DND-41 (cell line): ENCODE measurements at regions not wholly inside any gene's neighbourhood (a gene's known extent, or its start where the extent isn't known, plus 50 kb on each side); places are given as distances from the start of the nearest gene placed in this dataset.

ENCODE experiments used
- ATAC-seq: fragments of 200-7000 bp; cut with Tn5 transposase; 3 replicates; pipeline ENCODE4 v1.9.1; 2021; ENCODE audit warnings: low read depth; ENCODE audit not compliant: insufficient read depth
- DNase-seq: peaks from one replicate; pipeline ENCODE4 v3.0.0-alpha.2; 2020
- H2AFZ ChIP-seq: 2 replicates; pipeline ENCODE4 v1.6.0; 2012; ENCODE audit warnings: low read depth, low read length
- H3K27ac ChIP-seq: 2 replicates; pipeline ENCODE4 v1.5.1; 2012; ENCODE audit warnings: low read length, inconsistent platforms
- H3K27me3 ChIP-seq: fragments of 200-600 bp; sonication (generic); 2 replicates; pipeline ENCODE4 v1.6.0; 2012; ENCODE audit warnings: low read length, mild to moderate bottlenecking, inconsistent platforms; ENCODE audit not compliant: insufficient read depth, poor library complexity
- H3K36me3 ChIP-seq: 2 replicates; pipeline ENCODE4 v1.5.1; 2012; ENCODE audit warnings: low read length, inconsistent platforms; ENCODE audit not compliant: insufficient read depth
- H3K4me1 ChIP-seq: 2 replicates; pipeline ENCODE4 v1.5.1; 2012; ENCODE audit warnings: mild to moderate bottlenecking, low read length; ENCODE audit not compliant: insufficient read depth
- H3K4me2 ChIP-seq: 2 replicates; pipeline ENCODE4 v1.6.0; 2012; ENCODE audit warnings: mild to moderate bottlenecking, moderate library complexity, low read length, inconsistent platforms; ENCODE audit not compliant: insufficient read depth
- H3K4me3 ChIP-seq, 2 experiments: fragments of 200-600 bp in 1 of 2; shearing (Covaris generic) in 1 of 2; 2 replicates each; pipeline ENCODE4 v1.5.1; 2012 to 2016; ENCODE audit warnings: inconsistent platforms in 2 of 2, low read length in 2 of 2, mild to moderate bottlenecking in 2 of 2, low read depth in 1 of 2, moderate library complexity in 1 of 2
- H3K79me2 ChIP-seq: 2 replicates; pipeline ENCODE4 v1.6.0; 2012; ENCODE audit warnings: low read length, inconsistent platforms; ENCODE audit not compliant: insufficient read depth
- H3K9ac ChIP-seq: 2 replicates; pipeline ENCODE4 v1.6.0; 2012; ENCODE audit warnings: low read depth, mild to moderate bottlenecking, inconsistent platforms, low read length, moderate library complexity
- H3K9me3 ChIP-seq: 2 replicates; pipeline ENCODE4 v1.5.1; 2012; ENCODE audit warnings: low read length, moderate library complexity, mild to moderate bottlenecking, inconsistent platforms; ENCODE audit not compliant: insufficient read depth, severe bottlenecking
- H4K20me1 ChIP-seq: 2 replicates; pipeline ENCODE4 v1.6.0; 2012; ENCODE audit warnings: low read length; ENCODE audit not compliant: insufficient read depth
- EZH2 ChIP-seq: IDR thresholded peaks from 3 replicates; pipeline ENCODE4 v1.6.1; 2012; ENCODE audit warnings: borderline replicate concordance, low read depth, mild to moderate bottlenecking, moderate library complexity, low read length, inconsistent platforms; ENCODE audit not compliant: severe bottlenecking
- TF ChIP-seq, protein P1 (sequence below): IDR thresholded peaks from 2 replicates; pipeline ENCODE4 v1.5.1; 2012; ENCODE audit warnings: borderline replicate concordance, low read length, moderate library complexity, mild to moderate bottlenecking; ENCODE audit not compliant: poor library complexity, severe bottlenecking; ENCODE audit errors: extremely low read depth

DNA sequence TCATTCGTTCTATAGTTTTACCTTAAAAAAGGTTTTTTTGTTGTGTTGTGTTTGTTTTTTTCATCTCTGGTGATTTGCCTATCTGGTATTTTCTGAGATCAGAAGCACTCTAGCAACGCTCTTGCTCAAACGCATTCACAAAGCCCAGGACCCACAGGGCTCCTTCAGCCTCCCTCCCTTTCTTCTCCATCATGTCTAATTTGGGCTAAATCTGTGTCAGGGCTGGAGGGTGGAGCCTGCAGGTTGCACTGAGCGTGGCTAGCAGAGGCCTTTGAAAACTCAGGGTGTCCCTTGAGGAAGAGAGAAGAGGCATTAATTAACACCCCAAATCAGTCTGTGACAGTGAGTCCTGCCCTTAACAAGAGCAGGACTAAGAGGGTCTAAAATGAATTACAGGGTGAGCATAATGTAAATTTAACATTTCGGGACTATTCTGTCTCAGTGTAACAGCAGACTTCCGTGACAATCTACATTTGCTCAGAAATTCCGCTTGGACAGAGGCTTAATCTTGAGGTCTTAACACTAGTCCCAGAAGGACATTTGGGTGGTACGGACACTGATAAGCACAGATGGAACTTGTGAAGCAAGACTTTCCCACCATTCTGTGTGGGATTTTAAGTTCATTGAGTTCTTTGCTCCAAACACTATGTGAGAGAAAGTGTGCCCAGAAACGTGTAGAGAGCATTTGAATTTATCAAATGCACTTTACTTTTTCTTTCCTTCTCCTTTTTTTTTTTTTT is 174.4 kb upstream of the APCDD1 start:
- Histone ChIP-seq H3K4me3 (no peak overlapping the region), H2AFZ (no peak overlapping the region), H3K36me3 (no peaks in the 10 kb centered on the region), H3K4me1 (peaks cover 4% of the 10 kb centered on the region; the same call in 1 of the 2 replicates), H3K27me3 (no peaks in the 10 kb centered on the region), H3K79me2 (no peaks in the 10 kb centered on the region), H3K4me2 (no peak overlapping the region), H3K9me3 (no peaks in the 10 kb centered on the region), H3K27ac (no peak overlapping the region), H4K20me1 (no peaks in the 10 kb centered on the region), H3K9ac (no peak overlapping the region)
- DNase-seq (no peak), ATAC-seq (no peak)
- TF ChIP-seq, protein P1, sequence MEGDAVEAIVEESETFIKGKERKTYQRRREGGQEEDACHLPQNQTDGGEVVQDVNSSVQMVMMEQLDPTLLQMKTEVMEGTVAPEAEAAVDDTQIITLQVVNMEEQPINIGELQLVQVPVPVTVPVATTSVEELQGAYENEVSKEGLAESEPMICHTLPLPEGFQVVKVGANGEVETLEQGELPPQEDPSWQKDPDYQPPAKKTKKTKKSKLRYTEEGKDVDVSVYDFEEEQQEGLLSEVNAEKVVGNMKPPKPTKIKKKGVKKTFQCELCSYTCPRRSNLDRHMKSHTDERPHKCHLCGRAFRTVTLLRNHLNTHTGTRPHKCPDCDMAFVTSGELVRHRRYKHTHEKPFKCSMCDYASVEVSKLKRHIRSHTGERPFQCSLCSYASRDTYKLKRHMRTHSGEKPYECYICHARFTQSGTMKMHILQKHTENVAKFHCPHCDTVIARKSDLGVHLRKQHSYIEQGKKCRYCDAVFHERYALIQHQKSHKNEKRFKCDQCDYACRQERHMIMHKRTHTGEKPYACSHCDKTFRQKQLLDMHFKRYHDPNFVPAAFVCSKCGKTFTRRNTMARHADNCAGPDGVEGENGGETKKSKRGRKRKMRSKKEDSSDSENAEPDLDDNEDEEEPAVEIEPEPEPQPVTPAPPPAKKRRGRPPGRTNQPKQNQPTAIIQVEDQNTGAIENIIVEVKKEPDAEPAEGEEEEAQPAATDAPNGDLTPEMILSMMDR = no peak
- TF ChIP-seq EZH2 = no peak

- TF ChIP-seq, protein P1 = no peak
- TF ChIP-seq EZH2 = no peak
- no peak overlapping the region for H3K27ac ChIP-seq
- no peaks in the 10 kb centered on the region for H3K36me3 ChIP-seq
- no peaks in the 10 kb centered on the region for H4K20me1 ChIP-seq
- no peaks in the 10 kb centered on the region for H3K79me2 ChIP-seq
- H3K9me3 ChIP-seq = peaks cover 9% of the 10 kb centered on the region
- no peaks in the 10 kb centered on the region for H3K4me1 ChIP-seq
- H2AFZ ChIP-seq = no peak overlapping the region
- H3K9ac ChIP-seq = no peak overlapping the region
- no peaks in the 10 kb centered on the region for H3K27me3 ChIP-seq
- ATAC-seq = no peak
- H3K4me2 ChIP-seq = no peak overlapping the region
- DNase-seq = no peak
- no peak overlapping the region for H3K4me3 ChIP-seq
Observed at GRCh38 chr18:10284540-10285282, 169.7 kb upstream of the APCDD1 start.

- no peaks in the 10 kb centered on the region for H3K36me3 ChIP-seq
- no peaks in the 10 kb centered on the region for H3K27me3 ChIP-seq
- H3K4me1 ChIP-seq = no peaks in the 10 kb centered on the region
- DNase-seq = no peak
- no peak overlapping the region for H3K4me3 ChIP-seq
- no peaks in the 10 kb centered on the region for H4K20me1 ChIP-seq
- H3K79me2 ChIP-seq = no peaks in the 10 kb centered on the region
- H2AFZ ChIP-seq = no peak overlapping the region
- H3K9me3 ChIP-seq = peaks cover 9% of the 10 kb centered on the region
- TF ChIP-seq EZH2 = no peak
- TF ChIP-seq, protein P1 = no peak
- no peak for ATAC-seq
- no peak overlapping the region for H3K27ac ChIP-seq
- H3K9ac ChIP-seq = no peak overlapping the region
- no peak overlapping the region for H3K4me2 ChIP-seq
Observed at GRCh38 chr18:10285283-10285640, 169.2 kb upstream of the APCDD1 start.
